GM10266 (cell line): ENCODE measurements at regions not wholly inside any gene's neighbourhood (a gene's known extent, or its start where the extent isn't known, plus 50 kb on each side); places are given as distances from the start of the nearest gene placed in this dataset.

Source experiments
- DNase-seq: peaks from one replicate; pipeline ENCODE4 v3.0.0; 2012; ENCODE audit errors: extremely low spot score
- CTCF ChIP-seq: IDR thresholded peaks from 2 replicates; pipeline ENCODE4 v1.5.1; 2012; ENCODE audit warnings: mild to moderate bottlenecking, low read depth; ENCODE audit not compliant: control insufficient read depth, insufficient read depth; ENCODE audit errors: missing control alignments

- no peak for DNase-seq
- no peak for TF ChIP-seq CTCF
Observed at GRCh38 chr2:196354186-196354585, 182.8 kb upstream of the STK17B start.

- DNase-seq: no peak
- TF ChIP-seq CTCF: no peak
Observed at GRCh38 chr2:196356332-196356731, 185.0 kb upstream of the STK17B start.

GRCh38 chr2:196360650-196361049 lies 189.3 kb upstream of the STK17B start:
- DNase-seq: no peak
- no peak for TF ChIP-seq CTCF

- no peak for TF ChIP-seq CTCF
- DNase-seq: no peak
Observed at GRCh38 chr2:196361606-196362326, 190.4 kb upstream of the STK17B start.

- TF ChIP-seq CTCF: no peak
- DNase-seq: no peak
Observed at GRCh38 chr2:196362973-196363549, 191.7 kb upstream of the STK17B start.

- TF ChIP-seq CTCF: no peak
- no peak for DNase-seq
Observed at GRCh38 chr2:196365145-196365544, 193.8 kb upstream of the STK17B start.

- no peak for DNase-seq
- no peak for TF ChIP-seq CTCF
Observed at GRCh38 chr2:196365923-196366322, 194.5 kb upstream of the STK17B start.
